GM12891 (cell line): ENCODE measurements at regions not wholly inside any gene's neighbourhood (a gene's known extent, or its start where the extent isn't known, plus 50 kb on each side); places are given as distances from the start of the nearest gene placed in this dataset.
"Not testable (repeated sequence)": the region's sequence is repeated elsewhere in the genome, so short reads cannot be mapped to it uniquely, and the experiment has no call there.

Source experiments
- DNase-seq: peaks from one replicate; pipeline ENCODE4 v3.0.0; 2011; ENCODE audit warnings: low spot score; ENCODE audit not compliant: insufficient read length
- FAIRE-seq: peaks from 2 replicates; lab custom pipeline; 2011; peaks lifted over from hg19 to GRCh38; lab: Jason Lieb, UNC
- PAX5 ChIP-seq: IDR thresholded peaks from 2 replicates; pipeline ENCODE4 v1.6.1; 2011; ENCODE audit warnings: low read length, moderate library complexity, mild to moderate bottlenecking; ENCODE audit not compliant: insufficient read depth, severe bottlenecking
- POLR2A ChIP-seq: IDR thresholded peaks from 2 replicates; pipeline ENCODE4 v1.6.1; 2011; ENCODE audit warnings: low read depth, low read length, control low read depth
- POLR2AphosphoS5 ChIP-seq: IDR thresholded peaks from 2 replicates; pipeline ENCODE4 v1.6.1; 2011; ENCODE audit warnings: low read depth, low read length, control low read depth
- POU2F2 ChIP-seq: IDR thresholded peaks from 2 replicates; pipeline ENCODE4 v1.6.1; 2011; ENCODE audit warnings: low read depth, mild to moderate bottlenecking, control low read depth, low read length, moderate library complexity
- SPI1 ChIP-seq: IDR thresholded peaks from 2 replicates; pipeline ENCODE4 v1.6.1; 2011; ENCODE audit warnings: low read depth, low read length, control low read depth
- TAF1 ChIP-seq: IDR thresholded peaks from 2 replicates; pipeline ENCODE4 v1.6.1; 2011; ENCODE audit warnings: low read depth, low read length, control low read depth

GRCh38 chr6:81933608-81934051, 181.1 kb upstream of the TENT5A start:
- TF ChIP-seq POLR2A (no peak), SPI1 (no peak), TAF1 (no peak), POLR2AphosphoS5 (no peak), PAX5 (no peak)
- FAIRE-seq (no peak), DNase-seq (no peak)

DNA sequence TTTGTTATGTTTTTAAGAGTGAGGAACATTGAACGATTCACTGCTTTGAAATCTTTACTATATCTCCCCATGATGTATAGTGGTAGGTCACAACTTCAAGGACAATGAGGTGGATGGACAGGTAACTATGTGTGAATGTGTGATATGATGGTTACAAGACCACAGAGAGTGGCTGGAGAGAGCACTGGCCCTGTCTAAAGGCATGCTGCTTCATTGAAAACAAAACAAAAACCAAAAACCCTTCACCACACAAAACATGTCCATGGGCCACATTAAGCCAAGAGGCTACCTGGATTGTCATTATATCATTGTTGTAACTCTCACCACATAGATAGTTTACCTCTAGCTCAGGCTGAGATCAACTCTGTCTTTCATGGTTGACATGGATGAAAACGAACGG, 180.6 kb upstream of the TENT5A start:
- TF ChIP-seq TAF1, result no peak
- no peak for TF ChIP-seq SPI1
- no peak for TF ChIP-seq POLR2A
- TF ChIP-seq POLR2AphosphoS5, result no peak
- no peak for TF ChIP-seq POU2F2
- TF ChIP-seq PAX5, result no peak
- DNase-seq (no peak), FAIRE-seq (no peak)

- DNase-seq, FAIRE-seq: not testable (repeated sequence)
Observed at GRCh38 chr6:81932448-81932847, 180.0 kb upstream of the TENT5A start.

DNA sequence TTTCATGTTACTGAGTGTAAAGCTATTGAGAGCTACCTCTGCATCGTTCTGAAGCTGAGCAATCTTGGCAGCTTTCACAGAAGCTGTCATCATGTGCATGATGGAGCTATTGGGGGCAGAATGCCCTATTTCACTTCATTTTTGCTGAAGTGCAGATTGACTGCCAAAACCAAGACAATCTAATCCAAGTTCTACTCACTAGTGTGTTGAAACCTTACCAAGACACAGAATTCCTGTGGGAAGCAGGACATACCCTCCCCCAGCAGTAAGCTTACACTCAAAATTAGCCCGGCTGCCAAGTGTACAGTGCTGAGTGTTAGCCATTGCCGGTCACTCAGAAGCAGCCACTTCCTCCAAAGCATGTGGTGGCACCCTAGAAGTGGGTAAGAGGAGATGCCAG, 177.3 kb upstream of the TENT5A start:
- TF ChIP-seq SPI1 (no peak), TAF1 (no peak), POU2F2 (no peak)
- FAIRE-seq (no peak), DNase-seq (no peak)

DNA sequence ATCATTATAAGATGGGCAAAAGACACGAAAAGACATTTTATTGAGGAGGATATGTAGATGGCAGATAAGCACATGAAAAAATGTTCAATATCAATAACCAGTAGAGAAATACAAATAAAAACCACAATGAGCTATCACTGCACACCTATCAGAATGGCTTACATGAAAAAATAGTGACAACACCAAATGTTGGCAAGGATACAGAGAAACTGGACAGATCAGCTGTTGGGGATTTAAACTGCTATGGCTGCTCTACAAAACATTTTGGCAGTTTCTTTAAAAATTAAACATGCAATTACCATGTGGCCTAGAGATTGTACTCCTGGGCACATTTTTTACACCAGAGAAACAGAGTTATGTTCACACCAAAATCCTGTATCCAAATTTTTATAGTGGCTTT, 172.7 kb upstream of the TENT5A start:
- DNase-seq (no peak), FAIRE-seq (no peak)
- TF ChIP-seq SPI1 (no peak), PAX5 (no peak), POLR2AphosphoS5 (no peak), POLR2A (no peak), TAF1 (no peak), POU2F2 (no peak)

DNA sequence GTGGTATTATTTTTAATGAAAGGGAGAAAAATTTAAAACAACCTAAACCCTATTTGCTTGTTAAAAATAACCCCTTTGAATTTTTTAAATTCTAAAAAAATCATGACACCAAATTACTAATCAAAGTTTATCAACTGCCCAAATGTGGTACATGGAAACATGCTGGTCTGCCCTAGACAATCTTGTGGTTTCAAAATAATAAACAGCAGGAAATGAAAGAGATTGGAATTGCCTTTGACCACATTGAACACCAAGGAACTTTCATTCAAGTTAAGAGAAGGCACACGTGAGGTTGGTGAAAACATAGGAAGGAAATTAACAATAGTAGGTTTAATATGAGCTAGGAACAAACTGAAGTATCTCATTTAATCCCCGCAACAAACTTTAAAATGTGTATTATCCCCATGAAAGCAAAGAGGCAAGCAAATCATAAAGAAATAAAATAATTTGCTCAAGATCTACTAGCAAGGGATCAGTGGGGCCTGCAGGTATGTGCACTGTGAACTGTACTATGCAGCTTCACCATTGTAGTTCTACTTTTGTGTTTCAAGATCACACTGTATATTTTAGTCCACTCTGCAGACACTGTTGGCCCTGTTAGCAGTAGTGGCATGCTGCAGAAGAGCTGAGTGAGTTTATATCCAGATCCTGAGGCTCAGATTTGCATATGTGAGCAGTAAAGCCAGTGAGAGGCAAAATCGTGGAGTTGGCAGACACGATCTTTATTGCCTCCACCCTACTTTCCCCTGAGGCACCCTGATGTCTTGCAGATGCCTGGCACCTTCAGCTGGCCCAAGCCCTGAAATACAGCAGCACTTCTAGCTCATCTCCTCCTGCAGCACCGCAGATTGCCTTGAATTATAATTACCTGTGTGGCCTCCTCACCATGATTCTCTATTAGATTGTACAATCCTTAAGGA, 157.8 kb upstream of the TENT5A start:
- no peak for TF ChIP-seq POLR2AphosphoS5
- no peak for TF ChIP-seq TAF1
- TF ChIP-seq PAX5, result no peak
- no peak for TF ChIP-seq SPI1
- TF ChIP-seq POLR2A, result no peak
- TF ChIP-seq POU2F2, result no peak
- no peak for DNase-seq
- FAIRE-seq, result no peak

DNA sequence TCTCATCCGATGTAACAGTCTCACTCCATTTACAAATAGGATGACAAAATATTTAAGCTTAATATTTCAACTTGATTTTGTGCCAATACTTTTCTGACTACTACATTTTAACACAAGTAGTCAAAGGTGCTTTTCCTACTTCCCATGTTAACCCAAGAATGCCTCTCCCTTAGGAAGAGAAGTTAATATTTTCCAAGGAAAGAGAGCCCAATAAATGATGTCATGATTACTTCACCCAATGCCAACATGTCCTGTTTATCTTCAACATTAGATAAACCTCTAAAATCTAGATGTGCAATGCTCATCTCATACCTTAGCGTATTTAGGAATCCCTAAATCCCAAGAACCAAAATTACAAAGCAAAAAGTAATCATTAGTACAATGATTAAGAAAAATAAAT, 156.7 kb upstream of the TENT5A start:
- DNase-seq, result no peak
- TF ChIP-seq POLR2AphosphoS5 (no peak), SPI1 (no peak), POU2F2 (no peak), PAX5 (no peak), TAF1 (no peak), POLR2A (no peak)
- FAIRE-seq, result no peak

- DNase-seq (no peak), FAIRE-seq (no peak)
- TF ChIP-seq SPI1, result no peak
- no peak for TF ChIP-seq POLR2AphosphoS5
- no peak for TF ChIP-seq POU2F2
- no peak for TF ChIP-seq PAX5
- TF ChIP-seq TAF1, result no peak
- no peak for TF ChIP-seq POLR2A
Observed at GRCh38 chr6:81906709-81907204, 154.3 kb upstream of the TENT5A start.

- DNase-seq (no peak), FAIRE-seq (no peak)
- TF ChIP-seq TAF1 (no peak), SPI1 (no peak), POU2F2 (no peak), PAX5 (no peak), POLR2AphosphoS5 (no peak), POLR2A (no peak)
Observed at GRCh38 chr6:81906041-81906440, 153.6 kb upstream of the TENT5A start.

DNA sequence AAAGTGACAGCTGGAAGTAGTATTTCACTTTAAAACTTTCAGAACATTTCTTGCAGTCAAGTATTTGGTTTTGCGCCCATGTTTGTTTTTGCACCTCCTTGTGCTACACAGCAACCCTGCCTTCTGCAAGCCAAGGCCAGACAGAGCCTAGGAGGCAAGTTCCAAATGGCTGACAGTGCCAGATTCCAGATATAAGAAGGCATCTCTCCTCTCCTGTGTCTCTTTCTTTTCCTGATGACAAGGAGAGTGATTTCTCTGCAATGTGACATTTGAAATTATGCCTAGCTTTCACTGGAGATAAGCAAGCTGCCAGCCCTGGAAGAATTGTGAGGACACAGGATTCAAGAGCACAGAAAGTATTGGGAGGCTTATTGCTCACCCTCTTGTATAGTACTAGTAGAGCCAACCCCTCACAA, 149.1 kb upstream of the TENT5A start:
- no peak for FAIRE-seq
- no peak for DNase-seq
- TF ChIP-seq PAX5 (no peak), POLR2AphosphoS5 (no peak), SPI1 (no peak), POLR2A (no peak), TAF1 (no peak), POU2F2 (no peak)
